Skeletal muscle tissue (tissue), 3 donors: ENCODE measurements at regions not wholly inside any gene's neighbourhood (a gene's known extent, or its start where the extent isn't known, plus 50 kb on each side); places are given as distances from the start of the nearest gene placed in this dataset.
"Not testable (repeated sequence)": the region's sequence is repeated elsewhere in the genome, so short reads cannot be mapped to it uniquely, and the experiment has no call there.

Experiments
- H3K27ac ChIP-seq: one replicate; pipeline ENCODE4 v1.7.0; 2013; ENCODE audit warnings: mild to moderate bottlenecking, low read depth, low read length, inconsistent platforms
- H3K27me3 ChIP-seq, 3 donors: one replicate each; pipeline ENCODE4 v1.7.0; 2013; ENCODE audit warnings: low read length in 3 of 3; ENCODE audit not compliant: control insufficient read depth in 3 of 3, insufficient read depth in 3 of 3
- H3K36me3 ChIP-seq, 3 donors: one replicate each; pipeline ENCODE4 v1.7.0; 2013; ENCODE audit warnings: low read length in 3 of 3; ENCODE audit not compliant: control insufficient read depth in 3 of 3, insufficient read depth in 3 of 3
- H3K4me1 ChIP-seq, 3 donors: one replicate each; pipeline ENCODE4 v1.7.0; 2013; ENCODE audit warnings: low read length in 3 of 3, mild to moderate bottlenecking in 3 of 3; ENCODE audit not compliant: control insufficient read depth in 3 of 3, insufficient read depth in 3 of 3
- H3K4me3 ChIP-seq, 3 donors: one replicate each; pipeline ENCODE4 v1.7.0; 2013; ENCODE audit warnings: low read length in 3 of 3
- H3K9ac ChIP-seq, 3 donors: one replicate each; pipeline ENCODE4 v1.7.0; 2013; ENCODE audit warnings: low read length in 3 of 3, mild to moderate bottlenecking in 3 of 3, moderate library complexity in 2 of 3, low read depth in 1 of 3
- H3K9me3 ChIP-seq, 3 donors: one replicate each; pipeline ENCODE4 v1.7.0; 2013; ENCODE audit warnings: low read length in 3 of 3; ENCODE audit not compliant: control insufficient read depth in 3 of 3
- donor health status: Osteomylitis.

DNA sequence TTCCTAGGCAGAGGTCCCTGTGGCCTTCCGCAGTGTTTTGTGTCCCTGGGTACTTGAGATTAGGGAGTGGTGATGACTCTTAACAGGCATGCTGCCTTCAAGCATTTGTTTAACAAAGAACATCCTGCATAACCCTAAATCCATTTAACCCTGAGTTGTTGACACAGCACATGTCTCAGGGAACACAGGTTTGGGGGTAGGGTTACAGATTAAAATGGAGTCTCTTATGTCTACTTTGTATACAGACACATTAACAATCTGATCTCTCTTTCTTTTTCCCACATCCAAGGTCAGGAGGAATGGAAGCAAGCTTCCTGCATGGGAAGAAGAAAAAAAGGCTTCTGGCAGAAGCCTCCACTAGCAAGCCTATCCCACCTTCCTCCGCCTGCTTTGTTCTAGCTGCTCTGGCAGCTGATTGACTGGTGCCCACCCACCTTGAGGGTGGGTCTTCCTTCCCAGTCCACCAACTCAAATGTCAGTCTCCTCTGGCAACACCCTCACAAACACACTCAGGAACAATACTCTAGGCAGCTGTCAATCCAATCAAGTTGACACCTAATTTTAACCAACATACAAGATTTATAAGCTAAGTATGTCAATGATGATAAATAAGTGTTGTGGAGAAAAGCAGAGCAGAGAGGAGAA, 176.5 kb upstream of the CCZ1B start:
- Histone ChIP-seq H3K4me3 (no peak overlapping the region), H3K27ac (no peak overlapping the region), H3K9ac (no peak overlapping the region)

GRCh38 chr7:7005303-7005702, 177.0 kb upstream of the C1GALT1 start:
- no peak overlapping the region for H3K9ac ChIP-seq
- no peaks in the 10 kb centered on the region for H3K36me3 ChIP-seq
- H3K4me1 ChIP-seq = no peaks in the 10 kb centered on the region
- H3K27me3 ChIP-seq = no peaks in the 10 kb centered on the region
- H3K27ac ChIP-seq = no peak overlapping the region
- no peak overlapping the region for H3K4me3 ChIP-seq
- H3K9me3 ChIP-seq = no peaks in the 10 kb centered on the region

More for the DNA sequence above, 176.5 kb upstream of the CCZ1B start:
- Histone ChIP-seq H3K9me3 (no peaks in the 10 kb centered on the region), H3K36me3 (no peaks in the 10 kb centered on the region), H3K4me1 (no peaks in the 10 kb centered on the region), H3K27me3 (no peaks in the 10 kb centered on the region)

GRCh38 chr7:7005949-7006348, 176.4 kb upstream of the C1GALT1 start:
- not testable (repeated sequence) for H3K4me3 ChIP-seq, H3K4me1 ChIP-seq, H3K9me3 ChIP-seq, H3K27ac ChIP-seq, H3K36me3 ChIP-seq, H3K27me3 ChIP-seq, H3K9ac ChIP-seq

GRCh38 chr7:7011241-7011640, 171.1 kb upstream of the C1GALT1 start:
- not testable (repeated sequence) for H3K4me3 ChIP-seq, H3K27ac ChIP-seq, H3K36me3 ChIP-seq, H3K9ac ChIP-seq, H3K4me1 ChIP-seq, H3K9me3 ChIP-seq, H3K27me3 ChIP-seq

- not testable (repeated sequence) for H3K9ac ChIP-seq, H3K4me1 ChIP-seq, H3K9me3 ChIP-seq, H3K36me3 ChIP-seq, H3K27me3 ChIP-seq, H3K27ac ChIP-seq, H3K4me3 ChIP-seq
Observed at GRCh38 chr7:7011751-7012150, 170.6 kb upstream of the C1GALT1 start.

- Histone ChIP-seq H3K4me1 (no peaks in the 10 kb centered on the region), H3K27me3 (peaks cover 0 to 7% (median 0%) of the 10 kb centered on the region in 3 donors), H3K27ac (no peak overlapping the region), H3K9ac (no peak overlapping the region), H3K36me3 (no peaks in the 10 kb centered on the region), H3K4me3 (no peak overlapping the region), H3K9me3 (peaks cover 0 to 2% (median 0%) of the 10 kb centered on the region in 3 donors)
Observed at GRCh38 chr7:7014827-7015595, 167.3 kb upstream of the C1GALT1 start.

GRCh38 chr7:7017707-7018280, 164.6 kb upstream of the C1GALT1 start:
- Histone ChIP-seq H3K27ac (no peak overlapping the region), H3K9ac (no peak overlapping the region), H3K9me3 (no peaks in the 10 kb centered on the region), H3K4me3 (no peak overlapping the region), H3K36me3 (no peaks in the 10 kb centered on the region), H3K4me1 (no peaks in the 10 kb centered on the region), H3K27me3 (peaks cover 0 to 7% (median 0%) of the 10 kb centered on the region in 3 donors)

DNA sequence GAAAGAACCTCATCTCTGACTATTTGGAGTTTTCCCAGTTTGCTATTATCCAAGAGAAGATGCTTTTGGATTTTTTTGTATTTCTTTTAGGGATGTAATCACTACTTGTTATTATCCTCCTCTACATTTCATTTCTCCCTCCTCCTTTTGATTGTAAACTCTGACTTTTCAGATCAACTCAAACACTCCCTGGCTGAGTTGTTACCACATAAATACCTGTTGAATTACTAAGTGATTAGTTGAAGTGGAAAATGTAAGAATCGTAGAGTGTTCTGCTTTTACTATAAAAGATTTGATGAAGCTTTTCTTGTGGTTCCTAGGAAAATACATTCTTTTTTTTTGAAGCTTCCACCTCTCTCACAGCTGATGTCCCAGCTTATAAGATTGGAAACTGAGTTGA, 164.1 kb upstream of the C1GALT1 start:
- Histone ChIP-seq H3K9me3 (no peaks in the 10 kb centered on the region), H3K36me3 (no peaks in the 10 kb centered on the region), H3K27me3 (peaks cover 0 to 7% (median 0%) of the 10 kb centered on the region in 3 donors), H3K4me3 (no peak overlapping the region), H3K27ac (no peak overlapping the region), H3K9ac (no peak overlapping the region), H3K4me1 (no peaks in the 10 kb centered on the region)

GRCh38 chr7:7032221-7032620, 150.1 kb upstream of the C1GALT1 start:
- Histone ChIP-seq H3K27ac (no peak overlapping the region), H3K9me3 (no peaks in the 10 kb centered on the region), H3K4me3 (no peak overlapping the region), H3K4me1 (no peaks in the 10 kb centered on the region), H3K9ac (no peak overlapping the region), H3K36me3 (no peaks in the 10 kb centered on the region), H3K27me3 (no peaks in the 10 kb centered on the region)

DNA sequence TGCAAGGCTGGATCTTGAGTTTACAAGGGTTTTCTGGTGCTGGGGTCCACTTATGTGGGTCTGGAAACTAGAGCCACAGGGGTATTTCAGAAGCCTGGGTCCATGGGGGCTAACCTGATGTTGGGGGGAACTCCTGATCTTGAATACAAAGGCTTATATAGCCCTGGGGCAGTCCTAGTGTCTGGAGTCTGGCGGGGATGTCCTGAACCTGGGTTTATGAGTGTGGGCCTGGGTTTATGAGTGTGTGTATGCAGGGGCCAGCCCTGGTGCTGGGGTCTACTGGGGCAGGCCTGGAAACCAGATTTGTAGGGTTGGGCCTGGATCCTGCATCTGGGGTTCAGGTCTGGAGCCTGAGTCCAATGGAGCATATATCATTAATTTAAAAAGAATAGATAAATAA, 146.5 kb upstream of the C1GALT1 start:
- no peak overlapping the region for H3K4me3 ChIP-seq
- no peaks in the 10 kb centered on the region for H3K27me3 ChIP-seq
- H3K4me1 ChIP-seq = no peaks in the 10 kb centered on the region
- no peaks in the 10 kb centered on the region for H3K36me3 ChIP-seq
- H3K27ac ChIP-seq = no peak overlapping the region
- H3K9ac ChIP-seq = no peak overlapping the region
- H3K9me3 ChIP-seq = no peaks in the 10 kb centered on the region
